Smooth muscle cell (in vitro differentiated cells): ENCODE measurements at regions not wholly inside any gene's neighbourhood (a gene's known extent, or its start where the extent isn't known, plus 50 kb on each side); places are given as distances from the start of the nearest gene placed in this dataset.

Source experiments
- DNase-seq: peaks from one replicate; lab custom pipeline; 2025; ENCODE audit not compliant: unreplicated experiment; lab: John Stamatoyannopoulos, UW
- H2AFZ ChIP-seq: fragments of 200-600 bp; sonication (generic); 2 replicates; pipeline ENCODE4 v1.6.0; 2016; ENCODE audit warnings: antibody characterized with exemption, low read depth, mild to moderate bottlenecking
- H3F3A ChIP-seq: fragments of 200-600 bp; sonication (generic); 2 replicates; pipeline ENCODE4 v1.6.0; 2017; ENCODE audit warnings: antibody characterized with exemption, low read depth
- H3K27ac ChIP-seq: fragments of 200-600 bp; sonication (generic); 2 replicates; pipeline ENCODE4 v1.5.1; 2016; ENCODE audit warnings: low read depth, mild to moderate bottlenecking
- H3K27me3 ChIP-seq: fragments of 200-600 bp; sonication (generic); 2 replicates; pipeline ENCODE4 v1.6.1; 2016; ENCODE audit warnings: low read depth, mild to moderate bottlenecking
- H3K36me3 ChIP-seq: fragments of 200-600 bp; sonication (generic); 2 replicates; pipeline ENCODE4 v1.5.1; 2016; ENCODE audit warnings: low read depth
- H3K4me1 ChIP-seq: fragments of 200-600 bp; sonication (generic); 2 replicates; pipeline ENCODE4 v1.5.1; 2016; ENCODE audit warnings: low read depth
- H3K4me2 ChIP-seq: fragments of 200-600 bp; sonication (generic); 2 replicates; pipeline ENCODE4 v1.6.0; 2016; ENCODE audit warnings: mild to moderate bottlenecking
- H3K4me3 ChIP-seq: fragments of 200-600 bp; sonication (generic); 2 replicates; pipeline ENCODE4 v1.5.1; 2016; ENCODE audit warnings: mild to moderate bottlenecking
- H3K79me2 ChIP-seq: fragments of 200-600 bp; sonication (generic); 2 replicates; pipeline ENCODE4 v1.6.0; 2016; ENCODE audit warnings: low read depth, mild to moderate bottlenecking
- H3K9ac ChIP-seq: fragments of 200-600 bp; sonication (generic); 2 replicates; pipeline ENCODE4 v1.6.0; 2016; ENCODE audit warnings: low read depth
- H3K9me3 ChIP-seq: fragments of 200-600 bp; sonication (generic); replicated peaks from 2 replicates; pipeline ENCODE4 v1.5.1; 2016; ENCODE audit warnings: low read depth
- H4K20me1 ChIP-seq: fragments of 200-600 bp; sonication (generic); 2 replicates; pipeline ENCODE4 v1.6.0; 2016; ENCODE audit warnings: low read depth
- CTCF ChIP-seq: fragments of 200-600 bp; sonication (generic); IDR thresholded peaks from 2 replicates; pipeline ENCODE4 v1.5.1; 2017; ENCODE audit warnings: borderline replicate concordance, mild to moderate bottlenecking, antibody characterized with exemption; ENCODE audit not compliant: insufficient read depth, poor library complexity, severe bottlenecking
- WGBS: methylation state at CpG from one replicate; pipeline ENCODE4 v1.1.7; 2016; ENCODE audit warnings: low lambda C conversion rate; 5-methylcytosine and 5-hydroxymethylcytosine counted together

GRCh38 chr1:106603616-106604015 lies 452.9 kb upstream of the PRMT6 start:
- DNase-seq, result no peak
- no peak overlapping the region for H3K4me3 ChIP-seq
- H3K9ac ChIP-seq, result no peak overlapping the region
- no peak overlapping the region for H3K27ac ChIP-seq
- H3K4me2 ChIP-seq, result no peak overlapping the region
- 85% methylated on average over 1 of the region's 1 CpG for WGBS
- no peaks in the 10 kb centered on the region for H4K20me1 ChIP-seq
- H3K36me3 ChIP-seq, result no peaks in the 10 kb centered on the region
- no peak overlapping the region for H2AFZ ChIP-seq
- TF ChIP-seq CTCF, result no peak
- H3K4me1 ChIP-seq, result no peaks in the 10 kb centered on the region
- no peaks in the 10 kb centered on the region for H3K9me3 ChIP-seq
- no peaks in the 10 kb centered on the region for H3F3A ChIP-seq
- no peaks in the 10 kb centered on the region for H3K27me3 ChIP-seq
- H3K79me2 ChIP-seq, result no peaks in the 10 kb centered on the region

GRCh38 chr1:106608841-106609240 lies 447.6 kb upstream of the PRMT6 start:
- no peaks in the 10 kb centered on the region for H4K20me1 ChIP-seq
- no peak for TF ChIP-seq CTCF
- DNase-seq, result no peak

GRCh38 chr1:106613068-106613467 lies 443.4 kb upstream of the PRMT6 start:
- Histone ChIP-seq H3F3A (no peaks in the 10 kb centered on the region), H2AFZ (no peak overlapping the region), H3K4me1 (no peaks in the 10 kb centered on the region), H3K4me2 (no peak overlapping the region), H3K4me3 (no peak overlapping the region), H3K27ac (no peak overlapping the region), H4K20me1 (no peaks in the 10 kb centered on the region), H3K9ac (no peak overlapping the region), H3K27me3 (no peaks in the 10 kb centered on the region), H3K79me2 (no peaks in the 10 kb centered on the region), H3K36me3 (no peaks in the 10 kb centered on the region), H3K9me3 (no peaks in the 10 kb centered on the region)
- DNase-seq, result no peak
- WGBS, result 85% methylated on average over 3 of the region's 3 CpGs
- no peak for TF ChIP-seq CTCF

More at GRCh38 chr1:106608841-106609240, 447.6 kb upstream of the PRMT6 start:
- Histone ChIP-seq H3K27ac (no peak overlapping the region), H3K4me1 (no peaks in the 10 kb centered on the region), H3K79me2 (no peaks in the 10 kb centered on the region), H3K27me3 (no peaks in the 10 kb centered on the region), H3K36me3 (no peaks in the 10 kb centered on the region), H3K9me3 (no peaks in the 10 kb centered on the region), H2AFZ (no peak overlapping the region), H3K4me2 (no peak overlapping the region), H3F3A (no peaks in the 10 kb centered on the region), H3K4me3 (no peak overlapping the region), H3K9ac (no peak overlapping the region)

- no peaks in the 10 kb centered on the region for H3K27me3 ChIP-seq
- no peaks in the 10 kb centered on the region for H3K79me2 ChIP-seq
- DNase-seq, result no peak
- no peak overlapping the region for H3K9ac ChIP-seq
- no peak overlapping the region for H2AFZ ChIP-seq
- H4K20me1 ChIP-seq, result no peaks in the 10 kb centered on the region
- TF ChIP-seq CTCF, result no peak
- WGBS, result 74% methylated on average over 5 of the region's 5 CpGs
- no peak overlapping the region for H3K4me3 ChIP-seq
- H3K36me3 ChIP-seq, result no peaks in the 10 kb centered on the region
- H3K27ac ChIP-seq, result no peak overlapping the region
- H3K4me2 ChIP-seq, result no peak overlapping the region
- H3F3A ChIP-seq, result no peaks in the 10 kb centered on the region
- no peaks in the 10 kb centered on the region for H3K4me1 ChIP-seq
- H3K9me3 ChIP-seq, result no peaks in the 10 kb centered on the region
Measured at GRCh38 chr1:106613861-106614260, 442.6 kb upstream of the PRMT6 start.
